Upper lobe of left lung (tissue), 6 donors: ENCODE measurements at regions not wholly inside any gene's neighbourhood (a gene's known extent, or its start where the extent isn't known, plus 50 kb on each side); places are given as distances from the start of the nearest gene placed in this dataset.

ENCODE experiments used
- ATAC-seq, 2 donors: fragments of 200-7000 bp; cut with Tn5 transposase; one replicate each; pipeline ENCODE4 v1.9.1; 2022; ENCODE audit warnings: mild to moderate bottlenecking in 2 of 2, moderate library complexity in 2 of 2; ENCODE audit not compliant: low FRiP score in 2 of 2
- DNase-seq, 2 donors: peaks; one replicate each; pipeline ENCODE4 v3.0.0-alpha.2; 2019 to 2020
- H3K27ac ChIP-seq, 4 donors: fragments of 200-600 bp; sonication (generic); one replicate each; pipeline ENCODE4 v1.5.1; 2016 to 2019
- H3K27me3 ChIP-seq, 4 donors: fragments of 200-600 bp; sonication (generic); one replicate each; pipeline ENCODE4 v1.5.1; 2017 to 2019
- H3K36me3 ChIP-seq, 4 donors: fragments of 200-600 bp; sonication (generic); one replicate each; pipeline ENCODE4 v1.5.1; 2016 to 2019
- H3K4me1 ChIP-seq, 4 donors: fragments of 200-600 bp; sonication (generic); one replicate each; pipeline ENCODE4 v1.5.1; 2018 to 2019
- H3K4me3 ChIP-seq, 4 donors: fragments of 200-600 bp; sonication (generic); one replicate each; pipeline ENCODE4 v1.5.1; 2017 to 2019; ENCODE audit warnings: mild to moderate bottlenecking in 2 of 4, moderate library complexity in 1 of 4
- H3K9me3 ChIP-seq, 4 donors: fragments of 200-600 bp; sonication (generic); one replicate each; pipeline ENCODE4 v1.5.1; 2018 to 2019
- EP300 ChIP-seq, 4 donors: sonication (generic); formaldehyde crosslinking; IDR thresholded peaks; one replicate each; pipeline ENCODE4 v1.5.1; 2017; ENCODE audit warnings: antibody characterized with exemption in 4 of 4, control low read depth in 2 of 4
- POLR2A ChIP-seq, 4 donors: fragments of 450-650 bp; IDR thresholded peaks; one replicate each; pipeline ENCODE4 v1.5.1; 2016 to 2017; ENCODE audit warnings: antibody characterized with exemption in 4 of 4, mild to moderate bottlenecking in 2 of 4
- POLR2AphosphoS5 ChIP-seq, 2 donors: sonication (generic); formaldehyde crosslinking; IDR thresholded peaks; one replicate each; pipeline ENCODE4 v1.5.1; 2017; ENCODE audit warnings: antibody characterized with exemption in 2 of 2
- WGBS, 2 donors: methylation state at CpG; one replicate each; pipeline ENCODE4 v1.1.5; 2017 to 2018; 5-methylcytosine and 5-hydroxymethylcytosine counted together
- TF ChIP-seq, protein P1 (sequence below), 6 experiments: fragments of 450-650 bp in 4 of 6; fragments of 200-600 bp in 2 of 6; sonication (generic) in 2 of 6; IDR thresholded peaks; one replicate each; pipeline ENCODE4 v1.5.1; 2016 to 2019; ENCODE audit warnings: antibody characterized with exemption in 6 of 6
- donor health status: DM: no; HTN: no; CAD: no; lungs with moderate emphysema.
- donor health status: DM: no; HTN: yes; CAD: no; lungs with severe emphysema.

DNA sequence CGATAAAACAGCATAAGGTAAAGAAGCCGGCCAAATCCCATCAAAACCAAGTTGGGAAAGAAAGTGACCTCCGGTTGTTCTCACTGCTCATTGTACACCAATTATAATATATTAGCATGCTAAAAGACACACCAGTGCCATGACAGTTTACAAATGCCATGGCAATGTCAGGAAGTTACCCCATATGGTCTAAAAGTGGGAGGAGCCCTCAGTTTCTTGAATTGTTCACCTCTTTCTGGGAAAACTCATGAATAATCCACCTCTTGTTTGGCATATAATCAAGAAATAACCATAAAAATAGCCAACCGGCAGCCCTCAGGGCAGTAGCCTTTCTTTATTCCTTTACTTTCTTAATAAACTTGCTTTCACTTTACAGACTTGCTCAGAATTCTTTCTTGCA lies 544.9 kb upstream of the SETBP1 start:
- Histone ChIP-seq H3K4me1 (no peaks in the 10 kb centered on the region), H3K27me3 (no peaks in the 10 kb centered on the region), H3K27ac (no peak overlapping the region), H3K4me3 (no peak overlapping the region), H3K36me3 (no peaks in the 10 kb centered on the region), H3K9me3 (no peaks in the 10 kb centered on the region)
- ATAC-seq, result no peak
- DNase-seq, result no peak
- WGBS, 2 donors, result 90 to 95% methylated on average over 4 of the region's 4 CpGs
- TF ChIP-seq POLR2A (IDR thresholded peaks at IDR 0.05) (no peak), EP300 (IDR thresholded peaks at IDR 0.05) (no peak), POLR2AphosphoS5 (IDR thresholded peaks at IDR 0.05) (no peak)
- TF ChIP-seq, protein P1, sequence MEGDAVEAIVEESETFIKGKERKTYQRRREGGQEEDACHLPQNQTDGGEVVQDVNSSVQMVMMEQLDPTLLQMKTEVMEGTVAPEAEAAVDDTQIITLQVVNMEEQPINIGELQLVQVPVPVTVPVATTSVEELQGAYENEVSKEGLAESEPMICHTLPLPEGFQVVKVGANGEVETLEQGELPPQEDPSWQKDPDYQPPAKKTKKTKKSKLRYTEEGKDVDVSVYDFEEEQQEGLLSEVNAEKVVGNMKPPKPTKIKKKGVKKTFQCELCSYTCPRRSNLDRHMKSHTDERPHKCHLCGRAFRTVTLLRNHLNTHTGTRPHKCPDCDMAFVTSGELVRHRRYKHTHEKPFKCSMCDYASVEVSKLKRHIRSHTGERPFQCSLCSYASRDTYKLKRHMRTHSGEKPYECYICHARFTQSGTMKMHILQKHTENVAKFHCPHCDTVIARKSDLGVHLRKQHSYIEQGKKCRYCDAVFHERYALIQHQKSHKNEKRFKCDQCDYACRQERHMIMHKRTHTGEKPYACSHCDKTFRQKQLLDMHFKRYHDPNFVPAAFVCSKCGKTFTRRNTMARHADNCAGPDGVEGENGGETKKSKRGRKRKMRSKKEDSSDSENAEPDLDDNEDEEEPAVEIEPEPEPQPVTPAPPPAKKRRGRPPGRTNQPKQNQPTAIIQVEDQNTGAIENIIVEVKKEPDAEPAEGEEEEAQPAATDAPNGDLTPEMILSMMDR (IDR thresholded peaks at IDR 0.05), result no peak

DNA sequence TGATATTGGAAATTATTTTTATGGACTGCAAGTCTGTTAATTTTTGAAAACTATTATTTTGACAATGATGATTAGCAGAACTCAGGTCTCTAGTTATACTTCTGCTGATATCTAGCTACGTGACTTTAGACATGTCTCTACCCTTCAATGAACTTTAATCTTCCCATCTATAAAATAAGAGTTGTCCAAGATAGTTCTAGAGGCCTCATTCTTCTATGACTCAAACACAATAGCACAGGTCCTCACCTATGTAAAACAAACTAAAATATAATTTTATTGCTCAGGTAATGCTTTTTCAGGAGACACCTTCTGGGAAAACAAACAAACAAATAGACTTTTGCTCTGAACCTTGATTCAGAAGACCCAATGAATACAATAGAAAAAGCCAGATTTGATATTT lies 544.4 kb upstream of the SETBP1 start:
- no peak overlapping the region for H3K27ac ChIP-seq
- H3K4me3 ChIP-seq, result no peak overlapping the region
- H3K36me3 ChIP-seq, result no peaks in the 10 kb centered on the region
- DNase-seq (no peak), ATAC-seq (no peak)
- no peaks in the 10 kb centered on the region for H3K9me3 ChIP-seq
- 96 to 98% methylated on average over 1 of the region's 1 CpG for WGBS, 2 donors
- H3K4me1 ChIP-seq, result no peaks in the 10 kb centered on the region
- H3K27me3 ChIP-seq, result no peaks in the 10 kb centered on the region
- no peak for TF ChIP-seq POLR2A (IDR thresholded peaks at IDR 0.05)
- no peak for TF ChIP-seq EP300 (IDR thresholded peaks at IDR 0.05)
- TF ChIP-seq, protein P1 (IDR thresholded peaks at IDR 0.05), result no peak
- no peak for TF ChIP-seq POLR2AphosphoS5 (IDR thresholded peaks at IDR 0.05)

DNA sequence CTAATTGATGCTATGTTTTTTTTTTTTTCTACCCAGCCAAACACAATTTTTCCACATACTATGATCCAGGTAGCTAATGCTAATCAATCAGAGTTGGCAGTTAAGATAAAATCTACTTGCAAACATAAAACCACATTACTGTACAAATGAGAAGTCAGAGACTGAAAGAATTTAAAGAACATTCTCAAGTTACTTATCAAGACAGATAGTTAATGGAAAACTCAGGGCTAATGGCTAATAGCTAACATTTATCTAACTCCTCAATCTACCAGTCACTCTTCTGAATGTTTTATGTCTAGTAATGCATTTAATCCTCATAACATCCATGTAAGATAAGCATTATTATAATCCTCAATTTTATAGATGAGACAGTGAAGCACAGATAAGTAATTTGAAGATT lies 537.6 kb upstream of the SETBP1 start:
- DNase-seq, result no peak
- Histone ChIP-seq H3K4me3 (no peak overlapping the region), H3K27me3 (no peaks in the 10 kb centered on the region), H3K9me3 (no peaks in the 10 kb centered on the region), H3K4me1 (no peaks in the 10 kb centered on the region), H3K27ac (no peak overlapping the region), H3K36me3 (no peaks in the 10 kb centered on the region)
- TF ChIP-seq POLR2A (IDR thresholded peaks at IDR 0.05) (no peak), EP300 (IDR thresholded peaks at IDR 0.05) (no peak), POLR2AphosphoS5 (IDR thresholded peaks at IDR 0.05) (no peak)
- TF ChIP-seq, protein P1 (IDR thresholded peaks at IDR 0.05), result no peak
- ATAC-seq, result no peak

DNA sequence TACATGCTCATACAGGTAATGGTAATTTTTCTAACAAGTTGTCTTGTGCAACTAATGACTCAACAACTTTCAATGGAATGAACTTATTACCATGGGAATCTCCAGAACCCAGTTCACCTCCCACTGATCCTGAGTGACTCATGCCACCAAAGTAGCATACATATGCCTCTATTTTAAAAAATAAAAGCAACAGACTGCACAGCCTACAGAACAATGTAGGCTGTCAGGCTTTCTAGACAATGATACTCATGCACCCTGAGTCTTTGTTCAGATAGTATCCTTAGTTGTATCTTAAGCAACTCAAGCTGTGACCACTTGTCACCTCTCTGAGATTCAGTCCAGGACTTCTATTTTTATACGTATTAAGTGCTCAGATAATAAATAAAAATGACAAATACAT lies 531.0 kb upstream of the SETBP1 start:
- Histone ChIP-seq H3K4me3 (no peak overlapping the region), H3K36me3 (no peaks in the 10 kb centered on the region), H3K27ac (no peak overlapping the region), H3K4me1 (no peaks in the 10 kb centered on the region), H3K9me3 (no peaks in the 10 kb centered on the region), H3K27me3 (no peaks in the 10 kb centered on the region)
- ATAC-seq (peak in 1 of 2 donors; percentile 35), DNase-seq (no peak)
- TF ChIP-seq, protein P1 (IDR thresholded peaks at IDR 0.05), result no peak
- TF ChIP-seq POLR2A (IDR thresholded peaks at IDR 0.05) (no peak), POLR2AphosphoS5 (IDR thresholded peaks at IDR 0.05) (no peak), EP300 (IDR thresholded peaks at IDR 0.05) (no peak)
- WGBS, 2 donors, result 58 to 78% methylated on average over 1 of the region's 1 CpG

DNA sequence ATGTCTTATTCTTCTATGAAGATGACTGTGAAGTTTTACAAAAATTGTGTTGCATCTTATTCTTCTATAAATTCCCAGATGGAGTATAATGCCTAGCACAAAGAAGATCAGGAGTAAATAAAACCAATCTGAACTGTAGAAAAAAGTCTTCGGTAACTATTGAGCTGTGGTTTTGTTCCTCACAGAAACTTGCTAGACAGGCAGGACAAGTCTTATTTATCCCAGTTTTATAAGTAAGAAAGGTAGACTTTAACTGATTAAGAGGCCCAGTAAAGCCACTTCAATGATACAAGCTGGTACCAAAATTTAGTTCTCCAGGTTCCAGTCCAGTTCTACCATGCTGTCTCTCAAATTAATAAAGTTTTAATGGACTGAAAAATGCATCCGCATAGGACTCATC lies 526.7 kb upstream of the SETBP1 start:
- Histone ChIP-seq H3K4me1 (no peaks in the 10 kb centered on the region), H3K36me3 (no peaks in the 10 kb centered on the region), H3K4me3 (no peak overlapping the region), H3K27ac (no peak overlapping the region), H3K27me3 (no peaks in the 10 kb centered on the region), H3K9me3 (no peaks in the 10 kb centered on the region)
- DNase-seq (no peak), ATAC-seq (no peak)
- 74 to 81% methylated on average over 2 of the region's 2 CpGs for WGBS, 2 donors
- TF ChIP-seq EP300 (IDR thresholded peaks at IDR 0.05) (no peak), POLR2A (IDR thresholded peaks at IDR 0.05) (no peak), POLR2AphosphoS5 (IDR thresholded peaks at IDR 0.05) (no peak)
- TF ChIP-seq, protein P1 (IDR thresholded peaks at IDR 0.05), result no peak
